GM21381 (cell line): ENCODE measurements at regions not wholly inside any gene's neighbourhood (a gene's known extent, or its start where the extent isn't known, plus 50 kb on each side); places are given as distances from the start of the nearest gene placed in this dataset.

Experiments used
- ATAC-seq: cut with Tn5 transposase; IDR thresholded peaks from one replicate; pipeline ENCODE4 v1.9.1; 2021; ENCODE audit warnings: mild to moderate bottlenecking, moderate library complexity; ENCODE audit not compliant: unreplicated experiment

- no peak for ATAC-seq
These were observed 76.1 kb upstream of the IRF2BP2 start for GRCh38 chr1:234686035-234686434.

DNA sequence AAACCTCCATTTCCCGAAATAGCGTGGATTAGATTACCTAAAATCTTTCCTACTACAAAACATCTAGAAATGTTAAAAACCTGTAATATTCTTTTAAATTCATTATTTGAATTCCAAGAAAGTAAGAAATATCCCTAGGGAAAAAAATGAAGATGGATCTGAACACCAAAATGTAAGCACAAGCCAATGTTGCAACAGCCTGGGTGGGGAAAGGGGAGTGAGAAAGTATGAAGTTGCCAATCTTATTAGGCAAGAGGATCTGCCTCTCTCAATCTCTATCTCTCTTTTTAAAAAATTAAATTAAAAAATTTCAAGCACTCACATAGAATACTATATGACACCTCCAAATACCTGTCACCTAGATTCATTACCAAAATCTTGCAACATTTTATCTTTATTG, 74.9 kb upstream of the IRF2BP2 start:
- ATAC-seq, result no peak

GRCh38 chr1:234683861-234684632, 74.1 kb upstream of the IRF2BP2 start:
- ATAC-seq, result no peak

- no peak for ATAC-seq
These were observed 73.3 kb upstream of the IRF2BP2 start for GRCh38 chr1:234683127-234683860.

GRCh38 chr1:234681990-234682389, 72.0 kb upstream of the IRF2BP2 start:
- ATAC-seq, result no peak

- no peak for ATAC-seq
These were observed 71.1 kb upstream of the IRF2BP2 start for GRCh38 chr1:234681065-234681464.

- ATAC-seq, result no peak
These were observed 70.4 kb upstream of the IRF2BP2 start for GRCh38 chr1:234680331-234680904.

GRCh38 chr1:234676103-234676594, 66.2 kb upstream of the IRF2BP2 start:
- ATAC-seq, result peak; percentile 82

- ATAC-seq, result no peak
These were observed 65.6 kb upstream of the IRF2BP2 start for GRCh38 chr1:234675572-234675971.

- no peak for ATAC-seq
These were observed 65.0 kb upstream of the IRF2BP2 start for GRCh38 chr1:234675006-234675405.

DNA sequence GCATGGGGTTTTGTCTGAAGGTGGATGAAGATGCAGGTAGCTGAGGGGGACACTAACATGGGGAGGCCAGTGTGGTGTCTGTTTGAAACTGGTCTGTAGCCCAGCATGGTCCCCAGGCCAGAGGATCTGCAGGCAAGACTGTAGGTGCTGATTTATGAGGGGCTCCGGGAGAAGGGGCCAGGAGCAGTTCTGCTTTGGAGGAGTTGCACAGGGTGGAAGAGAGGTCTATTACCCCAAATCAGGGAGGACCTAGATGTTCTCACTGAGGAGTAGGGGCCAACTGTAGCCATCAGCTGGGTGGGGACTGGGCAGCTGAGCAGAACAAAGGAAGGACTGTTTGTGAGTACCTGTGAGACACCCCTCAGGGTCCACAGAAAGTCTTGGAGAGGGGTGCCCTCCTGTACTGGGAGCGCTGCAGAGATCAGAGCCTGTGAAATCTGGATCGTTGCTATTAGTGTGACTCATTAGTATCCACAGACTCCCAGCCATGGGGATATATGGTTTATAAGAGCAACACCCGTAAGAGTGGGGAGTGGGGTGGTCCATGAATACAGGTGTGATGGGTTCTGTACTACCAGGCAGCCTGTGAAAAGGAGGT, 64.3 kb upstream of the IRF2BP2 start:
- no peak for ATAC-seq

GRCh38 chr1:234672349-234673135, 62.6 kb upstream of the IRF2BP2 start:
- ATAC-seq, result no peak

DNA sequence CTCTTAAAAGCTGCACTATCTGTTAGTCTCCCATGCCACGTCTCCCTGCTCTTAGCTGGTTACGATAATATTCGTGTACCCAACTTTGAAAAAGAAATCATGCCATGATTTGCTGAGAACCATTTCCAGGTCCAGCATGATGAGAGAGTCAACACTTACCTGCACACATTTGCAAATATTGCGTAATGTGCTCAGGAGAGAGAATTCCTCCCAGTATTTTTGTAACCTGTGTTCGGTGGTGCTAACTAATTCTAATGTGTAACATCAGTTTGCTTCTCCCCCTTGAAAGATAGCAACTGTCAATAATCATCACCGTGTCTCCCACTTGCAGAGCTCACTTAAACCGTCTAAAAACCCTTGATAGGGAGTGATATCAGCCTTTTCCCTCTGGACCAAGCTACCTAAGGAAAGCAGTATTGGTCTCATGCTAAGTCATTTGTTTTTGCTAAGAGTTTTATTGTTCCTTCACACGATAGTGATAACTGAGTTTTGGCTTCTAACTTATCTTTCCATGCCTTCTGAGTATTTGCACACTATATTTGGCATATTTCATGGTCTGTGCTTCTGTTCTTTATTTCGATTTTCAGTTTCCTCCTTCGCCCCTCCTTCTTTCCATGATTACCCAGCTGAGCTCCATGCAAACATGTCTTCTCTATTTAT, 61.1 kb upstream of the IRF2BP2 start:
- ATAC-seq, result no peak

DNA sequence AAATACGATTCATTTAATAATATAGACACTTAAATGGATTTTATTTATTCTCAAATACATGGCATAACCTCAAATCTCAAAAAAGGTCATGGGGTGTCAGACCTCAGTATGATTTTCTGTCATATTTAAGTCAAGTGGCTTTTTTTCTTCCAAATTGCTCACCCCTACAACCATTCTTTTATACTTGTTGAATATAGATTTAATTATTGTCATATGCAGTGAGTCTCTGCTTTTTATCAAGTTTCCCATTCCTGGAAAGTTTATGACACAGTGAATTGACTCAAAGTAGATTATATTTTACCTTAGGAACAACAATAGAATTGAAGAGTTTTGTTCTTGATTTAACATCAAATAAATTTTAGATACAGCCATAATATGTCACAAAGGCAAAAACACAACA, 59.5 kb upstream of the IRF2BP2 start:
- ATAC-seq, result no peak

GRCh38 chr1:234668577-234668955, 58.6 kb upstream of the IRF2BP2 start:
- no peak for ATAC-seq

GRCh38 chr1:234667600-234668576, 57.9 kb upstream of the IRF2BP2 start:
- no peak for ATAC-seq

DNA sequence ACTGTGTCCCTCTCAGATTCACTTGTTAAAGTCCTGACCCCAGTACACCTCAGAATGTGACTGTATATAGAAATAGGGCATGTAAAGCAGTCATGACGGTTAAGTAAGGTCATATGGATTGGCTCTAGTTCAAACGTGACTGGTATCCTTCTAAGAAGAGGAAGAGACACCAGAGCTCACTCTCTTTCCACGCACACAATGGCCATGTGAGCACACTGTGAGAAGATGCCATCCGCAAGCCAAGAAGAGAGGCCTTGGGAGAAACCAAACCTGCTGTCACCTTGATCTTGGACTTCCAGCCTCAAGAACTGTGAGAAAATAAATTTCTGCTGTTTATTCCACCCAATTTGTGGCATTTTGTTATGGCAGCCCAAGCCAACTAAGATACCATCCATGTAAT, 56.8 kb upstream of the IRF2BP2 start:
- ATAC-seq, result no peak

DNA sequence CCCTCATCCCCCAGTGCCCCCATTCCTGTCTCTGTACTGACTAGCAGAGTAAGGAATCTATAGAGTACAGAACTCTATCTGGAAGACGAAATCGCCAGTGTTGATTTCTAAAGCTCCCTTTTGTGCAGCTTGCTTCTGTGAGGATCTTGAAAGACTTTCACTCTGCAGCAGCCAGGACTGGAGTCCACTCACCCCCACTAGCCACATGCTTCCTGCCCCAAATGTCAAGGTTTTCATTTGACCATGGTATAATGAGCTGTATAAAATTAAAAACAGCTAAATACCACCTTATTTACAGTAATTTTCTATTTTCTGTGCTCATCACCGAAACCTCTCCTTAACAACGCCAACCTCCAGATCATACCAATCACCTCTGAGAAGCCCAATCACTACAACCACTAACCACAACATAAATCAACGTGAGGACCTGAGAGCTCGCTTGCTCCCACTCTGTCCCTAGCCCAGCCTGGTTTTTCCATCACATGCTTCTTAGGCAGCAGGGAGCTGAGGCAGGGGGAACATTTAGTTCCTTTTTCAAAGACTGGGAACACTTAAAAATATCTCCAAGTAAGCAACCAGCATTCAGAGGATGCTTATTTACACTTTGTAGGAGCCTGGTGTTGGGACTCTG, 56.1 kb upstream of the IRF2BP2 start:
- ATAC-seq, result no peak

- ATAC-seq, result no peak
These were observed 52.2 kb upstream of the IRF2BP2 start for GRCh38 chr1:234662148-234662547.
